ENCODE measurements at regions not wholly inside any gene's neighbourhood (a gene's known extent, or its start where the extent isn't known, plus 50 kb on each side); places are given as distances from the start of the nearest gene placed in this dataset.

DNA sequence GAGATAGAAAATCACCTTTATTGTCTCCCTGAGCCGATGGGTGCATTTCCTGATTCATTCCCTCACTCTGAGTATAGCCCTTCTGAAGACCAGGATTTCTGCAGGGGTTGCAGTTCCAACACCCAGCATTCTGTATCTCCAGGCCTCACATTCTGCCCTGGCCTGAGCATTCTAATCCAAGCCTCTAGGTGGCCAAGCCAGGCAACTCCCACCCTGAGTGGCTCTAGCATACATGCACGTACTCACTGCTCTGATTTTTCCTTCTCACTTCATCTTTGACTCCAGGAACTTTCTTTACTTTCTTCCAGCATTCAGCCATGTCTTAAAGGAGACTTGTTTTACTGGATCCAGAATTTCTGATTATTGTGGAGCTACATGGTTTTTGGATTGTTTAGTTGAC, 100.7 kb upstream of the STK39 start:
- TF ChIP-seq ZNF311 (CRISPR knock-in tag; IDR thresholded peaks at IDR 0.05) (no peak), CC2D1A (IDR thresholded peaks at IDR 0.05) (no peak)
- TF ChIP-seq, protein P1, sequence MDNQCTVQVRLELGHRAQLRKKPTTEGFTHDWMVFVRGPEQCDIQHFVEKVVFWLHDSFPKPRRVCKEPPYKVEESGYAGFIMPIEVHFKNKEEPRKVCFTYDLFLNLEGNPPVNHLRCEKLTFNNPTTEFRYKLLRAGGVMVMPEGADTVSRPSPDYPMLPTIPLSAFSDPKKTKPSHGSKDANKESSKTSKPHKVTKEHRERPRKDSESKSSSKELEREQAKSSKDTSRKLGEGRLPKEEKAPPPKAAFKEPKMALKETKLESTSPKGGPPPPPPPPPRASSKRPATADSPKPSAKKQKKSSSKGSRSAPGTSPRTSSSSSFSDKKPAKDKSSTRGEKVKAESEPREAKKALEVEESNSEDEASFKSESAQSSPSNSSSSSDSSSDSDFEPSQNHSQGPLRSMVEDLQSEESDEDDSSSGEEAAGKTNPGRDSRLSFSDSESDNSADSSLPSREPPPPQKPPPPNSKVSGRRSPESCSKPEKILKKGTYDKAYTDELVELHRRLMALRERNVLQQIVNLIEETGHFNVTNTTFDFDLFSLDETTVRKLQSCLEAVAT (IDR thresholded peaks at IDR 0.05), result no peak

Measured in K562 (cell line).